ENCODE measurements at regions not wholly inside any gene's neighbourhood (a gene's known extent, or its start where the extent isn't known, plus 50 kb on each side); places are given as distances from the start of the nearest gene placed in this dataset.

DNA sequence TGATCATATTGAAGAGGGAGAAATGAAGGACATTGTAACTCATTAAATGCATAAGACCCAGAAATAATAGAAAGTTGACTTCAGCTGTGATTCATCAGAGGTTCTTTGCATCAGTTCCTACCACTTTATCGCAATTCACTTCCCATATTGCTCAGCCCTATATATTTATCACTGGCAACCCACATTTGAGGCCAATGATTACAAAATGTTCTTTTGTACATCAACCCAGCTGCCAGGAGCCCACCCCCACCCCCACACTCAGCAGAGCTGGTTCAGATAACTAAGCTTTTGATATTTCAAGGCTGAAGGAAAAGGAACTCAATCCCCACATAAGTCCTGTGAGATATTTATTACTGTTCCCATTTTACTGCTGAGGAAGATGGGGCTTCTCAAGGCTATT, 51.2 kb upstream of the TMPO start:
- 14 to 38% (median 32%) methylated on average over 1 of the region's 1 CpG for WGBS, 5 donors
- Histone ChIP-seq H3K36me3 (no peaks in the 10 kb centered on the region), H3K27ac (peak overlapping the region in 3 of 8 donors; percentile 6 to 34 (median 19)), H3K4me1 (peaks cover 0 to 13% (median 0%) of the 10 kb centered on the region in 6 donors), H3K4me3 (no peak overlapping the region), H3K27me3 (replicated peaks in 1 of 7) (no peaks in the 10 kb centered on the region), H3K9me3 (no peaks in the 10 kb centered on the region)
- intact Hi-C loops (cut with DNase I; ENCODE audit: low total_unique reads), result no loop called here
- no peak for DNase-seq
- TF ChIP-seq, protein P1, sequence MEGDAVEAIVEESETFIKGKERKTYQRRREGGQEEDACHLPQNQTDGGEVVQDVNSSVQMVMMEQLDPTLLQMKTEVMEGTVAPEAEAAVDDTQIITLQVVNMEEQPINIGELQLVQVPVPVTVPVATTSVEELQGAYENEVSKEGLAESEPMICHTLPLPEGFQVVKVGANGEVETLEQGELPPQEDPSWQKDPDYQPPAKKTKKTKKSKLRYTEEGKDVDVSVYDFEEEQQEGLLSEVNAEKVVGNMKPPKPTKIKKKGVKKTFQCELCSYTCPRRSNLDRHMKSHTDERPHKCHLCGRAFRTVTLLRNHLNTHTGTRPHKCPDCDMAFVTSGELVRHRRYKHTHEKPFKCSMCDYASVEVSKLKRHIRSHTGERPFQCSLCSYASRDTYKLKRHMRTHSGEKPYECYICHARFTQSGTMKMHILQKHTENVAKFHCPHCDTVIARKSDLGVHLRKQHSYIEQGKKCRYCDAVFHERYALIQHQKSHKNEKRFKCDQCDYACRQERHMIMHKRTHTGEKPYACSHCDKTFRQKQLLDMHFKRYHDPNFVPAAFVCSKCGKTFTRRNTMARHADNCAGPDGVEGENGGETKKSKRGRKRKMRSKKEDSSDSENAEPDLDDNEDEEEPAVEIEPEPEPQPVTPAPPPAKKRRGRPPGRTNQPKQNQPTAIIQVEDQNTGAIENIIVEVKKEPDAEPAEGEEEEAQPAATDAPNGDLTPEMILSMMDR (IDR thresholded peaks at IDR 0.05 in 8 of 11, conservative IDR thresholded peaks at IDR 0.05 in 3 of 11), result no peak
- TF ChIP-seq POLR2AphosphoS5 (IDR thresholded peaks at IDR 0.05), result no peak
- no peak for TF ChIP-seq POLR2A (IDR thresholded peaks at IDR 0.05)

DNA sequence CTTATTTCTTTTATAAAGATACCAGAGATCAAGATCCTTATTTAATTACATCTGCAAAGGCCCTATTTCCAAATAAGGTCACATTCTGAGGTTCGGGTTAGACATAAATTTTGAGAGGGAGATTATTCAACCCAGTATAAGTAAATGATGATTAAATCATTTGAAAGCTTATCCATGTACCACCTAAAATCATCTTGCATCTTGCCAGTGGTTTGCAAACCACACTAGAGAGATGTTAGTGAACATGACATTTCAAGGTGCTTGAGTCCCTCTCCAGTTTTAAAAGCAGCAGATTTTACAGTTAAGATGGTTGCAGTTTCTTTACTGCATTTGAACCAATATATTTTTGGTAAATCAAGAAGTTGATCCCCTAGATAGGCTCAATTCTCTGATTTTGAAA, 49.9 kb upstream of the TMPO start:
- no peak overlapping the region for H3K4me3 ChIP-seq
- 65 to 95% (median 83%) methylated on average over 1 of the region's 1 CpG for WGBS, 5 donors
- H3K4me1 ChIP-seq, result peaks cover 0 to 13% (median under 1%) of the 10 kb centered on the region in 6 donors
- intact Hi-C loops (cut with DNase I; ENCODE audit: low total_unique reads), result no loop called here
- no peaks in the 10 kb centered on the region for H3K27me3 ChIP-seq (replicated peaks in 1 of 7)
- TF ChIP-seq, protein P1 (IDR thresholded peaks at IDR 0.05 in 8 of 11, conservative IDR thresholded peaks at IDR 0.05 in 3 of 11), result no peak
- TF ChIP-seq POLR2AphosphoS5 (IDR thresholded peaks at IDR 0.05), result no peak
- TF ChIP-seq POLR2A (IDR thresholded peaks at IDR 0.05), result no peak
- H3K36me3 ChIP-seq, result no peaks in the 10 kb centered on the region
- DNase-seq, result no peak
- H3K9me3 ChIP-seq, result no peaks in the 10 kb centered on the region
- H3K27ac ChIP-seq, result no peak overlapping the region

Small RNAs in the stretch of these regions (microRNA-seq; reads per million reads assigned to microRNA genes)
- gene MIR4303 (0 reads per million in 3 donors), gene MIR4495 (0 reads per million in 3 donors)

Small RNAs in the stretch of these regions (small RNA-seq; reads per million reads assigned to genes)
- 0 reads per million in 4 donors for gene AC018659.1
- gene MIR4303, result 0 reads per million in 4 donors
- 0 reads per million in 4 donors for gene MIR4495
- gene RNU4-41P, result 0 reads per million in 4 donors
- gene RNU6-36P, result 0 reads per million in 4 donors

Measured in spleen (tissue), 11 donors.